ENCODE measurements at regions not wholly inside any gene's neighbourhood (a gene's known extent, or its start where the extent isn't known, plus 50 kb on each side); places are given as distances from the start of the nearest gene placed in this dataset.
A peak's percentile ranks its signal among the peaks of the same experiment; 100 is the strongest.

DNA sequence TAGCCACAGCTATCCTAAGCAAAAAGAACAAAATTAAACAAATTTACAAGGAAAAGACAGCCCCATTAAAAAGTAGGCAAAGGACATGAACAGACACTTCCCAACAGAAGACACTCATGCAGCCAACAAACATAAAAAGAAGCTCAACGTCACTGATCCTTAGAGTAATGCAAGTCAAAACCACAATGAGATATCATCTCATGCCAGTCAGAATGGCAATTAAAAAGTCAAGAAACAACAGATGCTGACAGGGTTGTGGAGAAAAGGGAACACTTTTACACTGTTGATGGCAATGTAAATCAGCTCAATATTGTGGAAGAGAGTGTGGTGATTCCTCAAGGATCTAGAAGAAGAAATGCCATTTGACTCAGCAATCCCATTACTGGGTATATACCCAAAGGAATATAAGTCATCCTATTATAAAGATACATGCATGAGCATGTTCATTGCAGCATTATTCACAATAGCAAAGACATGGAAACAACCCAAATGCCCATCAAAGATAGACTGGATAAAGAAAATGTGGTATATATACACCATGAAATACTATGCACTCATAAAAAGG, 163.0 kb upstream of the TET2 start:
- no peak for TF ChIP-seq CTBP1 (IDR thresholded peaks at IDR 0.05; ENCODE audit: borderline replicate concordance)
- no peak for TF ChIP-seq ARNT (IDR thresholded peaks at IDR 0.05)
- TF ChIP-seq TARDBP (IDR thresholded peaks at IDR 0.05) = no peak
- TF ChIP-seq ZNF384 (IDR thresholded peaks at IDR 0.05) = no peak
- TF ChIP-seq HDGF (IDR thresholded peaks at IDR 0.05; ENCODE audit: borderline replicate concordance) = no peak
- no peak for TF ChIP-seq SUZ12 (IDR thresholded peaks at IDR 0.05)
- TF ChIP-seq ELF4 (IDR thresholded peaks at IDR 0.05) = no peak
- no peak for TF ChIP-seq FOXK2 (IDR thresholded peaks at IDR 0.05)
- TF ChIP-seq SP1 (IDR thresholded peaks at IDR 0.05) = no peak
- TF ChIP-seq LEF1 (IDR thresholded peaks at IDR 0.05; ENCODE audit: borderline replicate concordance) = no peak
- ChIA-PET POLR2A (no interaction called here), CTCF (no interaction called here)
- no peak for DNase-seq (ENCODE audit: extremely low spot score)

DNA sequence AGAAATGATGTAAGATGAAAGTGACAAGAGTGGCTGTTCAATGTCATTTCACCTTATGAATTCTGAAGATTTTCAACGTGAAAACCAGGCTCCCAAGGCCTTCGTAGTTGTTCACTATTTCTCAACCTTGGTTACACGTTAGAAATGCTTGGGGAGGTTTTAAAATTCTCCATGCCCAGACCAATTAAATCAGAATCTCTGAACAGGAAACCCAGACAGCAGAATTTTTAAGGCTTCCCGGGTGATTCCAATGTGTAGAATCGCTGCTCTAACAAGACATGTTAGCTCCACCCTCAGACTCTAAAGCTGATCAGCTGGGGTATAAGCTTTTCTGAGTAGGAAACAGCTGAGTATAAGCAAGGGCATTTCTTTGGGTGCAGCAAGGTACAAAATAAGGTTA, 160.4 kb upstream of the TET2 start:
- no peak for TF ChIP-seq TARDBP (IDR thresholded peaks at IDR 0.05)
- TF ChIP-seq FOXM1 (IDR thresholded peaks at IDR 0.05; ENCODE audit: borderline replicate concordance) = no peak
- TF ChIP-seq CTBP1 (IDR thresholded peaks at IDR 0.05; ENCODE audit: borderline replicate concordance) = no peak
- no peak for TF ChIP-seq FOXK2 (IDR thresholded peaks at IDR 0.05)
- no peak for TF ChIP-seq NFRKB (IDR thresholded peaks at IDR 0.05)
- TF ChIP-seq, protein P1, sequence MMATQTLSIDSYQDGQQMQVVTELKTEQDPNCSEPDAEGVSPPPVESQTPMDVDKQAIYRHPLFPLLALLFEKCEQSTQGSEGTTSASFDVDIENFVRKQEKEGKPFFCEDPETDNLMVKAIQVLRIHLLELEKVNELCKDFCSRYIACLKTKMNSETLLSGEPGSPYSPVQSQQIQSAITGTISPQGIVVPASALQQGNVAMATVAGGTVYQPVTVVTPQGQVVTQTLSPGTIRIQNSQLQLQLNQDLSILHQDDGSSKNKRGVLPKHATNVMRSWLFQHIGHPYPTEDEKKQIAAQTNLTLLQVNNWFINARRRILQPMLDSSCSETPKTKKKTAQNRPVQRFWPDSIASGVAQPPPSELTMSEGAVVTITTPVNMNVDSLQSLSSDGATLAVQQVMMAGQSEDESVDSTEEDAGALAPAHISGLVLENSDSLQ (IDR thresholded peaks at IDR 0.05) = no peak
- TF ChIP-seq FOXA1 (IDR thresholded peaks at IDR 0.05) = no peak
- no peak for TF ChIP-seq LEF1 (IDR thresholded peaks at IDR 0.05; ENCODE audit: borderline replicate concordance)
- TF ChIP-seq SP1 (IDR thresholded peaks at IDR 0.05) = no peak
- TF ChIP-seq SUZ12 (IDR thresholded peaks at IDR 0.05) = no peak
- TF ChIP-seq ARNT (IDR thresholded peaks at IDR 0.05) = no peak
- no peak for TF ChIP-seq HDGF (IDR thresholded peaks at IDR 0.05; ENCODE audit: borderline replicate concordance)
- no peak for TF ChIP-seq ZNF384 (IDR thresholded peaks at IDR 0.05)
- no peak for TF ChIP-seq BHLHE40 (IDR thresholded peaks at IDR 0.05; ENCODE audit: borderline replicate concordance)
- POLR2A ChIA-PET = no interaction called here
- no peak for DNase-seq (ENCODE audit: extremely low spot score)
- CTCF ChIA-PET = interaction anchor here (0.7 kb wide), 1 partner anchor 156 kb away, joined by 3 read pairs; no protein-coding TSS in a partner anchor

DNA sequence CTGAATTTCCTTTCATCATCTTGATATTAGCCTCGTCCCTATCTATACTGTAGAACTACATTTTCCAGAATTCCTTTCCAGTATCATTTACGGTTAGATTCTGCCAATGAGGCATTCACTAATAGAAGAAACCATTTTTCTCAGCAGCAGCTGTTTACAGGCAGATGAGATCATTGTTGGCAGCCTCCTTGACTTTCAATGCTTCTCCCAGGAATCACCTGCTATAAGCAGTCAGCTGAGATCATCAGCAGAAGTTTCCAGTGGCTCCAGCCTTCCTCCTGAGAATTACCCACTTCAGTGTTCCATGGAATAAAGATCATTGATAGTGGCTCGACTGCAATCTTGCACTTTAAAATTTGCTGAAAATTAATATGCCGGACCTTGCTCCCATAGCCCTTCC, 157.3 kb upstream of the TET2 start:
- TF ChIP-seq L3MBTL2 (conservative IDR thresholded peaks at IDR 0.05) = no peak
- TF ChIP-seq BHLHE40 (IDR thresholded peaks at IDR 0.05; ENCODE audit: borderline replicate concordance) = no peak
- TF ChIP-seq ELF4 (IDR thresholded peaks at IDR 0.05) = no peak
- TF ChIP-seq NFRKB (IDR thresholded peaks at IDR 0.05) = no peak
- no peak for TF ChIP-seq SUZ12 (IDR thresholded peaks at IDR 0.05)
- no peak for TF ChIP-seq FOXK2 (IDR thresholded peaks at IDR 0.05)
- TF ChIP-seq ZNF384 (IDR thresholded peaks at IDR 0.05) = no peak
- TF ChIP-seq SP1 (IDR thresholded peaks at IDR 0.05) = no peak
- TF ChIP-seq CTBP1 (IDR thresholded peaks at IDR 0.05; ENCODE audit: borderline replicate concordance) = no peak
- TF ChIP-seq, protein P1 (IDR thresholded peaks at IDR 0.05) = no peak
- no peak for TF ChIP-seq ARNT (IDR thresholded peaks at IDR 0.05)
- no peak for TF ChIP-seq HDGF (IDR thresholded peaks at IDR 0.05; ENCODE audit: borderline replicate concordance)
- no peak for TF ChIP-seq TARDBP (IDR thresholded peaks at IDR 0.05)
- no peak for TF ChIP-seq LEF1 (IDR thresholded peaks at IDR 0.05; ENCODE audit: borderline replicate concordance)
- no peak for TF ChIP-seq FOXA1 (IDR thresholded peaks at IDR 0.05)
- peak; percentile 9 for DNase-seq (ENCODE audit: extremely low spot score)
- ChIA-PET CTCF (no interaction called here), POLR2A (no interaction called here)

DNA sequence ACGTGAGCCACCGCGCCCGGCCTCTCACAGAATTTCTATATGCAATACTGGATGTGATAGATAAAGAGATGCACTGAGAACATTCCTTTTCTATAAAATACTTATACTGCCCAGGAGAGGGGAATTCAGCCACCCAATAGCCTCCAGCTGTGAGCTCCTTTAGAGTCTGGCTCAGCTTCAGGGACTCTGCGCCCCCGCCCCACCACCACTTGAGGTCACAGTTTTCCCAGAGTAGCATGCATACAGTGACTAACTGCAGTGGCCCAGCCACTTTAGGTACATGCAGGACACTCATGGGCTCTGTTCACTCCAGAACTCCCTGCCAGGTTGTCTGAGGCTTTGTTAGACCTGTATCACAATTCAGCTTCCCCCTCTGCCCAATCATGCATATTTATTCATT, 144.4 kb upstream of the TET2 start:
- no peak for DNase-seq (ENCODE audit: extremely low spot score)
- CTCF ChIA-PET = no interaction called here
- TF ChIP-seq CTBP1 (IDR thresholded peaks at IDR 0.05; ENCODE audit: borderline replicate concordance) (no peak), LEF1 (IDR thresholded peaks at IDR 0.05; ENCODE audit: borderline replicate concordance) (no peak), FOXA1 (IDR thresholded peaks at IDR 0.05) (no peak), L3MBTL2 (conservative IDR thresholded peaks at IDR 0.05) (no peak), TARDBP (IDR thresholded peaks at IDR 0.05) (no peak), NFRKB (IDR thresholded peaks at IDR 0.05) (no peak), HDGF (IDR thresholded peaks at IDR 0.05; ENCODE audit: borderline replicate concordance) (no peak), SP1 (IDR thresholded peaks at IDR 0.05) (no peak), SUZ12 (IDR thresholded peaks at IDR 0.05) (no peak), ZNF384 (IDR thresholded peaks at IDR 0.05) (no peak)
- TF ChIP-seq, protein P1 (IDR thresholded peaks at IDR 0.05) = no peak
- POLR2A ChIA-PET = no interaction called here

DNA sequence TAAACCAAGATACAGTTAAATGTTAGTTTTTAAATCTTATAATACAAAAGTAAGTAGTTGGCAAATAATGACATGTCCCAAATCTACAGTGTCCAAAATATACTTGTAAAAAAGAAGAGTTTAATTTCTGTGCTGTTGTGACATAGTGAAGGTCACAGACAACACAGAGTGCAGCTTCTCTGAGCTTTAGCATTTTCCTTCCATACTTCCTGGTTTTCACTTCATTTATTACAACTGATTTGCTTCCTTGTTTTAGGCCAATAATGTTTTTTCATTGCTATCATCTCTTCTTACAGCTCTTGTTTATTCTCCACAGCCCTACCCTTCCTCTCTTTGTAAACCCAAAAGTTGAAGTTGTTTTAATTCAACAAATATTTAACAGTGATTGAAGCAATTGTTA, 132.4 kb upstream of the TET2 start:
- CTCF ChIA-PET = interaction anchor here (0.7 kb wide), 1 partner anchor 173 kb away, joined by 7 read pairs; no protein-coding TSS in a partner anchor
- POLR2A ChIA-PET = no interaction called here
- TF ChIP-seq L3MBTL2 (conservative IDR thresholded peaks at IDR 0.05) (no peak), SP1 (IDR thresholded peaks at IDR 0.05) (no peak), ELF4 (IDR thresholded peaks at IDR 0.05) (no peak), CTBP1 (IDR thresholded peaks at IDR 0.05; ENCODE audit: borderline replicate concordance) (no peak), TARDBP (IDR thresholded peaks at IDR 0.05) (no peak), SUZ12 (IDR thresholded peaks at IDR 0.05) (no peak), FOXA1 (IDR thresholded peaks at IDR 0.05) (no peak), HDGF (IDR thresholded peaks at IDR 0.05; ENCODE audit: borderline replicate concordance) (no peak), ARNT (IDR thresholded peaks at IDR 0.05) (no peak), LEF1 (IDR thresholded peaks at IDR 0.05; ENCODE audit: borderline replicate concordance) (no peak), BHLHE40 (IDR thresholded peaks at IDR 0.05; ENCODE audit: borderline replicate concordance) (no peak)
- TF ChIP-seq, protein P1 (IDR thresholded peaks at IDR 0.05) = no peak
- DNase-seq (ENCODE audit: extremely low spot score) = no peak

Measured in HEK293T (cell line).